ENCODE measurements at regions not wholly inside any gene's neighbourhood (a gene's known extent, or its start where the extent isn't known, plus 50 kb on each side); places are given as distances from the start of the nearest gene placed in this dataset.

DNA sequence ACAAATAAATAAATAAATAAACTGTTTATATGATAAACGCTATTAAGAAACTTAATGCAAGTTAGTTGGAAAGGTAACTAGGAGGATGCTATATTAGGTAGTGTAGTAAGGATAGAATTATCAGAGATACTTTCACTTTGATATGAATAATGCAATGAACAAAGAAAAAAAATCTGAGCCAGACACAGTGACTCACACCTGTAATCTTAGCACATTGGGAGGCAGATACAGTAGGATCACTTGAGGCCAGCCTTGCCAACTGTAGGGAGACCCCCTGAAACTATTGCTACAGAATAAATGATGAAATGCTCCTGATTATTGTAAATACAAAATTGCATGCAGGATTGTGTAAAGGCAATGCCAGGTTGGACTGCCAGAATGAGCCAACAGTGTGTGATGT lies 109.2 kb downstream of the ANXA2R start:
- no CpG with 5 or more reads among the region's 1 CpG for WGBS (ENCODE audit: insufficient coverage)
- Histone ChIP-seq H3K27me3 (replicated peaks in 1 of 2; ENCODE audit: control insufficient read depth in 2 of 2, extremely low read depth in 1 of 2, insufficient read depth in 2 of 2, low read length in 1 of 2) (no peaks in the 10 kb centered on the region), H3K4me3 (ENCODE audit: control insufficient read depth in 1 of 2, extremely low read depth in 1 of 2, low read length in 1 of 2) (no peak overlapping the region), H3K27ac (ENCODE audit: low read length) (no peak overlapping the region), H3K9me3 (peaks cover 2% of the 10 kb centered on the region), H3K4me1 (ENCODE audit: control insufficient read depth in 1 of 2, extremely low read depth in 1 of 2, insufficient read depth in 2 of 2, low read length in 2 of 2) (no peaks in the 10 kb centered on the region), H3K36me3 (ENCODE audit: control insufficient read depth in 2 of 2, extremely low read depth in 1 of 2, insufficient read depth in 1 of 2, low read length in 1 of 2) (no peaks in the 10 kb centered on the region)
- H3K27me3 Mint-ChIP-seq, result peaks cover 4 to 5% of the 10 kb centered on the region in 2 donors
- no peak overlapping the region for H3K4me3 Mint-ChIP-seq
- H3K4me1 Mint-ChIP-seq, result peaks cover 0 to 6% (median 0%) of the 10 kb centered on the region in 3 donors
- peaks cover 13% of the 10 kb centered on the region for H3K36me3 Mint-ChIP-seq
- H3K27ac Mint-ChIP-seq, result no peak overlapping the region
- ChIA-PET POLR2A (no interaction called here), CTCF (no interaction called here)
- H3K9me3 Mint-ChIP-seq, result no peaks in the 10 kb centered on the region
- DNase-seq (no peak), ATAC-seq (replicated peaks in 1 of 4) (no peak)

DNA sequence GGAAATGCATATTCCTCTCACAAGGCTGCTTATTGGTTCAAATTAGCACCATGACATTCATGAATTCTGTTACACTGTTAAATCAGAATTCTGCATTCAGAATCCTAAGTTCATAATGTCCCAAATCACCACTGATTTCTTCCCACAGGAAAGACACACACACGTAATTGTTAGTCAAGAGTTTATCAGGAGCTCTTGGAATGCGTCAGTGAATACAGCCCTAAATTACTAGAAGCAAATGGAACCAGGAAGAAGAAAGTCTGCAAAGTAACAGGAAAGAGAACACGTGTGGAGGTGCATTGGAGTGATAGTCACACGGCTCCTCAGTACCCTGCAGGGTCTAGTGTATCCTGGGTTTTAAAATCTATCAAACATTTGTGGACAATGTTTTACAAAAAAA lies 110.2 kb downstream of the ANXA2R start:
- no peaks in the 10 kb centered on the region for H3K36me3 ChIP-seq (ENCODE audit: control insufficient read depth in 2 of 2, extremely low read depth in 1 of 2, insufficient read depth in 1 of 2, low read length in 1 of 2)
- Mint-ChIP-seq H3K4me1 (peaks cover 0 to 6% (median 0%) of the 10 kb centered on the region in 3 donors), H3K27me3 (peaks cover 4 to 5% of the 10 kb centered on the region in 2 donors), H3K36me3 (peaks cover 13% of the 10 kb centered on the region), H3K27ac (no peak overlapping the region), H3K9me3 (no peaks in the 10 kb centered on the region), H3K4me3 (no peak overlapping the region)
- ATAC-seq (replicated peaks in 1 of 4) (no peak), DNase-seq (no peak)
- H3K27ac ChIP-seq (ENCODE audit: low read length), result no peak overlapping the region
- H3K4me1 ChIP-seq (ENCODE audit: control insufficient read depth in 1 of 2, extremely low read depth in 1 of 2, insufficient read depth in 2 of 2, low read length in 2 of 2), result no peaks in the 10 kb centered on the region
- no CpG with 5 or more reads among the region's 4 CpGs for WGBS (ENCODE audit: insufficient coverage)
- ChIA-PET CTCF (interaction anchor here in 1 of 2 donors (0.6 kb wide), 1 partner anchor 112 kb away, joined by 3 read pairs; no protein-coding TSS in a partner anchor), POLR2A (no interaction called here)
- H3K4me3 ChIP-seq (ENCODE audit: control insufficient read depth in 1 of 2, extremely low read depth in 1 of 2, low read length in 1 of 2), result no peak overlapping the region
- peaks cover 2% of the 10 kb centered on the region for H3K9me3 ChIP-seq
- no peaks in the 10 kb centered on the region for H3K27me3 ChIP-seq (replicated peaks in 1 of 2; ENCODE audit: control insufficient read depth in 2 of 2, extremely low read depth in 1 of 2, insufficient read depth in 2 of 2, low read length in 1 of 2)

DNA sequence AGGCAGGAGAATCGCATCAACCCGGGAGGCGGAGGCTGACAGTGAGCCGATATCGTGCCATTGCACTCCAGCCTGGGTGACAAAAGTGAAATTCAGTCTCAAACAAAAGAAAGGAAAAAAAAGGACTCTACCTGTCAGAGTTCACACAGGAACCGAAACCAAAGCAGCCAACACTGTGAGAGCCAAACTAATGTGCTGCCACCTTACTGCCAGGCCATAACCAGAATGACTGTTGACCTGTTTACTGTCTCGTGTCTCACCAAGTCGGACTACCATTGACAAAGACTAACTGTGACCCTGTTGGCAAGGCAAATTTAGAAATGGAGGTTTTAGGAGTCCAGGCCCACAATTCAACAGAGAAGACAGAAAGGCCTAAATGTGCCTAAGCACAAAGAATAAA lies 112.4 kb downstream of the ANXA2R start:
- Histone ChIP-seq H3K27ac (ENCODE audit: low read length) (no peak overlapping the region), H3K4me1 (ENCODE audit: control insufficient read depth in 1 of 2, extremely low read depth in 1 of 2, insufficient read depth in 2 of 2, low read length in 2 of 2) (no peaks in the 10 kb centered on the region), H3K9me3 (peaks cover 2% of the 10 kb centered on the region), H3K4me3 (ENCODE audit: control insufficient read depth in 1 of 2, extremely low read depth in 1 of 2, low read length in 1 of 2) (no peak overlapping the region), H3K36me3 (ENCODE audit: control insufficient read depth in 2 of 2, extremely low read depth in 1 of 2, insufficient read depth in 1 of 2, low read length in 1 of 2) (no peaks in the 10 kb centered on the region), H3K27me3 (replicated peaks in 1 of 2; ENCODE audit: control insufficient read depth in 2 of 2, extremely low read depth in 1 of 2, insufficient read depth in 2 of 2, low read length in 1 of 2) (peaks cover 0 to 2% of the 10 kb centered on the region in 2 experiments)
- no peak for DNase-seq
- Mint-ChIP-seq H3K4me3 (no peak overlapping the region), H3K27ac (no peak overlapping the region), H3K9me3 (no peaks in the 10 kb centered on the region), H3K27me3 (peaks cover 0 to 2% of the 10 kb centered on the region in 2 donors), H3K4me1 (no peaks in the 10 kb centered on the region), H3K36me3 (peaks cover 7% of the 10 kb centered on the region)
- no peak for ATAC-seq (replicated peaks in 1 of 4)
- ChIA-PET CTCF (no interaction called here), POLR2A (no interaction called here)
- 97% methylated on average over 6 of the region's 8 CpGs for WGBS (ENCODE audit: insufficient coverage)

DNA sequence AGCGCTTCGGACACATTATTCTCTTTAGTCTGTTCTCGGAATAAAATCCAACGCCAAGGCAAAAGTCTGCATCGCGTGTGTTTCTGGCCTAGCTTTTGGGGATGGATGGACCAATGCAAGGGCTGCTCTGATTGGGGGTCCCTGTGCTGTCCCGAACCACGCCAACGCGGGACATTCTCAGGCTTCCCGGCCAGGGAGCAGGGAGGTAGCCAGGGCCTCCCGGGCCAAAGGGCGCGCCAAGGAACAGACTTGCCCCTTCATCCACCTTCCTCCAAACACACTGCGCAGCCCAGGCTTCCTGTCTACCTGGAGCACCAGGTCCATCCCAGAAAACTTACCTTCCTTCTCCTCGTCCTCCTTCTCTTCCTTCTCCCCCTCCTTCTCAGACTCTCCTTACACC lies 113.0 kb upstream of the SELENOP start:
- no peak overlapping the region for H3K27ac ChIP-seq (ENCODE audit: low read length)
- H3K4me3 ChIP-seq (ENCODE audit: control insufficient read depth in 1 of 2, extremely low read depth in 1 of 2, low read length in 1 of 2), result no peak overlapping the region
- no peaks in the 10 kb centered on the region for H3K27me3 Mint-ChIP-seq
- ATAC-seq (replicated peaks in 1 of 4), result no peak
- no peaks in the 10 kb centered on the region for H3K36me3 Mint-ChIP-seq
- no peak overlapping the region for H3K4me3 Mint-ChIP-seq
- CTCF ChIA-PET, result no interaction called here
- H3K9me3 ChIP-seq, result no peaks in the 10 kb centered on the region
- DNase-seq, result no peak
- H3K27ac Mint-ChIP-seq, result no peak overlapping the region
- no peaks in the 10 kb centered on the region for H3K4me1 Mint-ChIP-seq
- H3K9me3 Mint-ChIP-seq, result no peaks in the 10 kb centered on the region
- WGBS (ENCODE audit: insufficient coverage), result 97% methylated on average over 16 of the region's 16 CpGs
- POLR2A ChIA-PET, result no interaction called here
- peaks cover 0 to 2% of the 10 kb centered on the region in 2 experiments for H3K27me3 ChIP-seq (replicated peaks in 1 of 2; ENCODE audit: control insufficient read depth in 2 of 2, extremely low read depth in 1 of 2, insufficient read depth in 2 of 2, low read length in 1 of 2)
- H3K36me3 ChIP-seq (ENCODE audit: control insufficient read depth in 2 of 2, extremely low read depth in 1 of 2, insufficient read depth in 1 of 2, low read length in 1 of 2), result no peaks in the 10 kb centered on the region
- H3K4me1 ChIP-seq (ENCODE audit: control insufficient read depth in 1 of 2, extremely low read depth in 1 of 2, insufficient read depth in 2 of 2, low read length in 2 of 2), result no peaks in the 10 kb centered on the region

DNA sequence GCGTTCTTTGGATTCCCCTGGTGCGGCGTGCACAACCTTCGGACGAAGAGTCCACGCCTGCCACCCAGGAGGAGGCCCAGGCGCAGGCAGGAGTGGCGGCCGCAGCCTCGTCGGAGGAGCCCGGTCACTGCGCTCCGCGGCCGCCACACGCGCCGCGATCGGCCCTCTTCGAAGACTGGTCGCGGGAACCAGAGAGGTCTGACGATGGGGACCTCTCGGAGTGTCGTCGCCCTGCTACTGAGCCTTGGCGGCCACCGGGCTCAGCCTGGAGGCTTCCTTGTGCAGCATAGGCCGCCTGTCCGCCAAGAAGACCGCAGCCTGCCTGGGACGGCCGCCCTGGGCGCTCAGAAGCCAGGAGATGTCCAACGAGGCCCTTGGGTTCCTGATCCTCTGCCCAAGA lies 112.5 kb upstream of the SELENOP start:
- H3K27me3 ChIP-seq (replicated peaks in 1 of 2; ENCODE audit: control insufficient read depth in 2 of 2, extremely low read depth in 1 of 2, insufficient read depth in 2 of 2, low read length in 1 of 2), result peaks cover 0 to 2% of the 10 kb centered on the region in 2 experiments
- H3K27ac ChIP-seq (ENCODE audit: low read length), result no peak overlapping the region
- no peaks in the 10 kb centered on the region for H3K36me3 ChIP-seq (ENCODE audit: control insufficient read depth in 2 of 2, extremely low read depth in 1 of 2, insufficient read depth in 1 of 2, low read length in 1 of 2)
- DNase-seq, result no peak
- Mint-ChIP-seq H3K9me3 (no peaks in the 10 kb centered on the region), H3K36me3 (no peaks in the 10 kb centered on the region), H3K27ac (no peak overlapping the region), H3K4me3 (no peak overlapping the region), H3K27me3 (no peaks in the 10 kb centered on the region), H3K4me1 (no peaks in the 10 kb centered on the region)
- no peaks in the 10 kb centered on the region for H3K4me1 ChIP-seq (ENCODE audit: control insufficient read depth in 1 of 2, extremely low read depth in 1 of 2, insufficient read depth in 2 of 2, low read length in 2 of 2)
- no peak for ATAC-seq (replicated peaks in 1 of 4)
- WGBS (ENCODE audit: insufficient coverage), result 96% methylated on average over 37 of the region's 37 CpGs
- ChIA-PET POLR2A (interaction anchor here in 1 of 2 donors (0.6 kb wide), 1 partner anchor 168 kb away, joined by 3 read pairs; no protein-coding TSS in a partner anchor), CTCF (no interaction called here)
- H3K9me3 ChIP-seq, result no peaks in the 10 kb centered on the region
- no peak overlapping the region for H3K4me3 ChIP-seq (ENCODE audit: control insufficient read depth in 1 of 2, extremely low read depth in 1 of 2, low read length in 1 of 2)

DNA sequence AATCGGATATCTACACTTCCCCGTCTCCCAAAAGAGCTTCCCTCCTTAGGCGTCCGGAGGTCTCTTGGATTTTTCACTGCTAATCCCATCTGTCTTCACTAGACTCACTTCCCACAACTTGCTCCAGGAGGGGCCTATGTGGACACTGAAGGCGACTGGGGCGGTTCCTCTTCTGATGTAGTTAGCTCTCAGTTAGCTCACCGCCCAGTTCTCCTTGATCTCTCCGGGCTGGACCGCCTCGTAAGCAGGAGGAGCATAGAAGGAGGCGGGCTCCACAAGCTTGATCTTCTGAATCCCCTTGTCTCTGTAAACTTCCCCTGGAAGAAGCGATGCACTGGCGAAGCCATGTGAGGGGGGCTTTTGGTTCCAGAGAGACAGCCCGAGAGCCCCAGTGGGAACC lies 112.0 kb upstream of the SELENOP start:
- no peaks in the 10 kb centered on the region for H3K9me3 Mint-ChIP-seq
- peaks cover 0 to 2% of the 10 kb centered on the region in 2 experiments for H3K27me3 ChIP-seq (replicated peaks in 1 of 2; ENCODE audit: control insufficient read depth in 2 of 2, extremely low read depth in 1 of 2, insufficient read depth in 2 of 2, low read length in 1 of 2)
- H3K4me1 ChIP-seq (ENCODE audit: control insufficient read depth in 1 of 2, extremely low read depth in 1 of 2, insufficient read depth in 2 of 2, low read length in 2 of 2), result no peaks in the 10 kb centered on the region
- H3K27ac Mint-ChIP-seq, result no peak overlapping the region
- no peaks in the 10 kb centered on the region for H3K36me3 Mint-ChIP-seq
- no peaks in the 10 kb centered on the region for H3K27me3 Mint-ChIP-seq
- POLR2A ChIA-PET, result interaction anchor here (0.6 to 0.9 kb wide), 3 partner anchors 15 to 168 kb away, joined by 3 read pairs; no protein-coding TSS in a partner anchor
- no peaks in the 10 kb centered on the region for H3K4me1 Mint-ChIP-seq
- no peak overlapping the region for H3K27ac ChIP-seq (ENCODE audit: low read length)
- H3K4me3 Mint-ChIP-seq, result no peak overlapping the region
- no peak for DNase-seq
- no peak for ATAC-seq (replicated peaks in 1 of 4)
- CTCF ChIA-PET, result interaction anchor here in 1 of 2 donors (0.9 kb wide), 1 partner anchor 15 kb away, joined by 3 read pairs; no protein-coding TSS in a partner anchor
- H3K36me3 ChIP-seq (ENCODE audit: control insufficient read depth in 2 of 2, extremely low read depth in 1 of 2, insufficient read depth in 1 of 2, low read length in 1 of 2), result no peaks in the 10 kb centered on the region
- H3K9me3 ChIP-seq, result no peaks in the 10 kb centered on the region
- 97% methylated on average over 13 of the region's 14 CpGs for WGBS (ENCODE audit: insufficient coverage)
- no peak overlapping the region for H3K4me3 ChIP-seq (ENCODE audit: control insufficient read depth in 1 of 2, extremely low read depth in 1 of 2, low read length in 1 of 2)

DNA sequence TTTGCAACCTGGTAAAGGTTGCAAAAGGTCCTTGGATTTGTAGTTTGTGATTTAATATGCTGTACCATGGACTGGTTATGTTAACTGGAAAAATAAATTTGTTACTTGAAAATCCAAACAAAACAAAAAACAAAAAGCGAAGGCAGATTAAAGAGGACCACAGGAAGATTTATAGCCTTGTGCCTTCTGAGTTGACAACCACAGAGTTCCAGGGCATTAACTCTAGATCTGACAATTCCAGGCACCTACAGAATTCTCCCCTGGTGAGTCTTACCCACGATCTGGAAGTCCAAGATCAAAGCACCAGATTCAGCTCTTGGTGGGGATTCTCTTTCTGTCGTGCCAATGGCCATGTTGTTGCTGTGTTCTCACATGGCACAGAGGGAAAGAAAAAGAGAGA lies 107.9 kb upstream of the SELENOP start:
- no peaks in the 10 kb centered on the region for H3K4me1 Mint-ChIP-seq
- ChIA-PET CTCF (no interaction called here), POLR2A (no interaction called here)
- H3K27me3 ChIP-seq (replicated peaks in 1 of 2; ENCODE audit: control insufficient read depth in 2 of 2, extremely low read depth in 1 of 2, insufficient read depth in 2 of 2, low read length in 1 of 2), result peaks cover 0 to 2% of the 10 kb centered on the region in 2 experiments
- H3K27me3 Mint-ChIP-seq, result no peaks in the 10 kb centered on the region
- no peak overlapping the region for H3K4me3 Mint-ChIP-seq
- no peak for ATAC-seq (replicated peaks in 1 of 4)
- no peak overlapping the region for H3K4me3 ChIP-seq (ENCODE audit: control insufficient read depth in 1 of 2, extremely low read depth in 1 of 2, low read length in 1 of 2)
- H3K36me3 ChIP-seq (ENCODE audit: control insufficient read depth in 2 of 2, extremely low read depth in 1 of 2, insufficient read depth in 1 of 2, low read length in 1 of 2), result no peaks in the 10 kb centered on the region
- 100% methylated on average over 1 of the region's 3 CpGs for WGBS (ENCODE audit: insufficient coverage)
- H3K4me1 ChIP-seq (ENCODE audit: control insufficient read depth in 1 of 2, extremely low read depth in 1 of 2, insufficient read depth in 2 of 2, low read length in 2 of 2), result no peaks in the 10 kb centered on the region
- no peaks in the 10 kb centered on the region for H3K9me3 ChIP-seq
- H3K27ac Mint-ChIP-seq, result no peak overlapping the region
- H3K27ac ChIP-seq (ENCODE audit: low read length), result no peak overlapping the region
- no peaks in the 10 kb centered on the region for H3K9me3 Mint-ChIP-seq
- no peaks in the 10 kb centered on the region for H3K36me3 Mint-ChIP-seq
- DNase-seq, result no peak

All from T-cell (primary cell).